Tibial nerve (tissue), 4 donors: ENCODE measurements at regions not wholly inside any gene's neighbourhood (a gene's known extent, or its start where the extent isn't known, plus 50 kb on each side); places are given as distances from the start of the nearest gene placed in this dataset.

Experiments used
- CTCF ChIP-seq, 5 experiments: fragments of 200-600 bp in 3 of 5; fragments of 450-650 bp in 2 of 5; sonication (generic) in 3 of 5; IDR thresholded peaks; one replicate each; pipeline ENCODE4 v1.5.1; 2016 to 2019; ENCODE audit warnings: antibody characterized with exemption in 5 of 5, mild to moderate bottlenecking in 3 of 5, moderate library complexity in 2 of 5
- EP300 ChIP-seq, 2 donors: sonication (generic); formaldehyde crosslinking; IDR thresholded peaks; one replicate each; pipeline ENCODE4 v1.6.1; 2017; ENCODE audit warnings: antibody characterized with exemption in 2 of 2, mild to moderate bottlenecking in 1 of 2
- POLR2A ChIP-seq, 2 donors: fragments of 450-650 bp; IDR thresholded peaks; one replicate each; pipeline ENCODE4 v1.6.1; 2017; ENCODE audit warnings: antibody characterized with exemption in 2 of 2, mild to moderate bottlenecking in 2 of 2, moderate library complexity in 2 of 2

- no peak for TF ChIP-seq CTCF (IDR thresholded peaks at IDR 0.05)
- no peak for TF ChIP-seq EP300 (IDR thresholded peaks at IDR 0.05)
- TF ChIP-seq POLR2A (IDR thresholded peaks at IDR 0.05) = no peak
Measured at GRCh38 chr6:144416773-144417172, 131.6 kb downstream of the UTRN start.
